ENCODE measurements at regions not wholly inside any gene's neighbourhood (a gene's known extent, or its start where the extent isn't known, plus 50 kb on each side); places are given as distances from the start of the nearest gene placed in this dataset.

DNA sequence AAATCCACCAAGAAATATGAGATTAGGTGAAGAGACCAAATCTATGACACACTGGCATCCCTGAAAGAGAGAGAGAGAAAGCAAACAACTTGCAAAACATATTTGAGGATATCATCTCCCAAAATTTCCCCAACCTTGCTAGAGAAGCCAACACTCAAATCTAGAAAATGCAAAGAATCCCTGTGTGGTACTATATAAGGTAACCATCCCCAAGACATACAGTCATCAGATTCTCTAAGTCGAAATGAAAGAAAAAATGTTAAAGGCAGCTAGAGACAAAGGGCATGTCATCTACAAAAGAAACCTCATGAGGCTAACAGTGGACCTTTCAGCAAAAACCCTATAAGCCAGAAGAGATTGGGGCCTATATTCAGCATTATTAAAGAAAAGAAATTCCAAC lies 622.1 kb upstream of the LMCD1 start:
- DNase-seq (ENCODE audit: insufficient read length, low spot score) (no peak), FAIRE-seq (no peak)
- TF ChIP-seq, protein P1, sequence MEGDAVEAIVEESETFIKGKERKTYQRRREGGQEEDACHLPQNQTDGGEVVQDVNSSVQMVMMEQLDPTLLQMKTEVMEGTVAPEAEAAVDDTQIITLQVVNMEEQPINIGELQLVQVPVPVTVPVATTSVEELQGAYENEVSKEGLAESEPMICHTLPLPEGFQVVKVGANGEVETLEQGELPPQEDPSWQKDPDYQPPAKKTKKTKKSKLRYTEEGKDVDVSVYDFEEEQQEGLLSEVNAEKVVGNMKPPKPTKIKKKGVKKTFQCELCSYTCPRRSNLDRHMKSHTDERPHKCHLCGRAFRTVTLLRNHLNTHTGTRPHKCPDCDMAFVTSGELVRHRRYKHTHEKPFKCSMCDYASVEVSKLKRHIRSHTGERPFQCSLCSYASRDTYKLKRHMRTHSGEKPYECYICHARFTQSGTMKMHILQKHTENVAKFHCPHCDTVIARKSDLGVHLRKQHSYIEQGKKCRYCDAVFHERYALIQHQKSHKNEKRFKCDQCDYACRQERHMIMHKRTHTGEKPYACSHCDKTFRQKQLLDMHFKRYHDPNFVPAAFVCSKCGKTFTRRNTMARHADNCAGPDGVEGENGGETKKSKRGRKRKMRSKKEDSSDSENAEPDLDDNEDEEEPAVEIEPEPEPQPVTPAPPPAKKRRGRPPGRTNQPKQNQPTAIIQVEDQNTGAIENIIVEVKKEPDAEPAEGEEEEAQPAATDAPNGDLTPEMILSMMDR (IDR thresholded peaks at IDR 0.05; ENCODE audit: insufficient read depth, missing control alignments): no peak

DNA sequence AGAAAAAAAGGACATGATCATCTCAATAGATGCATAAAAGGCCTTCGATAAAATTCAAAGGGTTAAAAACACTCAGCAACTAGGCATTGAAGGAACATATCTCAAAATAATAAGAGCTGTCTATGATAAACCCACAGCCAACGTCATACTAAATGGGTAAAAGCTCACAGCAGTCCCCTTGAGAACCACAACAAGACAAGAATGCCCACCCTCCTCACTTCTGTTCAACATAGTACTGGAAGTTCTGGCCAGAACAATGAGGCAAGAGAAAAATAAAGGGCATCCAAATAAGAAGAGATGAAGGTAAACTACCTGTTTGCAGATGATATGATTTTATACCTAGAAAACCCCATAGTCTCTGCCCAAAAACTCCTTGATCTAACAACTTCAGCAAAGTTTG lies 619.7 kb upstream of the LMCD1 start:
- TF ChIP-seq, protein P1 (IDR thresholded peaks at IDR 0.05; ENCODE audit: insufficient read depth, missing control alignments): no peak
- FAIRE-seq: no peak
- DNase-seq (ENCODE audit: insufficient read length, low spot score): no peak

- DNase-seq (ENCODE audit: insufficient read length, low spot score) (no peak), FAIRE-seq (no peak)
- TF ChIP-seq, protein P1 (IDR thresholded peaks at IDR 0.05; ENCODE audit: insufficient read depth, missing control alignments): no peak
Observed at GRCh38 chr3:7897655-7898054, 604.0 kb upstream of the LMCD1 start.

GRCh38 chr3:7913283-7913682 lies 588.3 kb upstream of the LMCD1 start:
- TF ChIP-seq, protein P1 (IDR thresholded peaks at IDR 0.05; ENCODE audit: insufficient read depth, missing control alignments): no peak
- no peak for FAIRE-seq
- no peak for DNase-seq (ENCODE audit: insufficient read length, low spot score)

DNA sequence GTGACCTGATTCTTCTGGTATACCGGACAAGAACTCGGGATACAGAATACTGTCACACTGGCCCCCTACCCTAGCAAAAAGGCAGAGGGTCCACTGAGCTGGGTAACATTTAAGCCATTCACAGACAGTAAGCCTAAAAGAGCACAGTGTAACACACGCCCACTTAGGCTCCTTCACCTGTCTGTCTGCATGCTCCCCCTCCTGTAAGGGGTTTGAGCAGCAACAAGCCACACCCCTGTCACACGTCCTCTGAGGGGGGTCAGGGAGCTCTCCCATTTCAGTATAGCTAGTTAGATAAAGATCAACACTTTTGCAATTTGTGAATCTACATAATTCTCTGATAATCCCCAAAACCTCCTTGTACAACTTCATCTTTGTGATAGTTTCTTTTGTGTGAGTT lies 586.3 kb upstream of the LMCD1 start:
- DNase-seq (ENCODE audit: insufficient read length, low spot score) (no peak), FAIRE-seq (no peak)
- TF ChIP-seq, protein P1 (IDR thresholded peaks at IDR 0.05; ENCODE audit: insufficient read depth, missing control alignments): no peak

DNA sequence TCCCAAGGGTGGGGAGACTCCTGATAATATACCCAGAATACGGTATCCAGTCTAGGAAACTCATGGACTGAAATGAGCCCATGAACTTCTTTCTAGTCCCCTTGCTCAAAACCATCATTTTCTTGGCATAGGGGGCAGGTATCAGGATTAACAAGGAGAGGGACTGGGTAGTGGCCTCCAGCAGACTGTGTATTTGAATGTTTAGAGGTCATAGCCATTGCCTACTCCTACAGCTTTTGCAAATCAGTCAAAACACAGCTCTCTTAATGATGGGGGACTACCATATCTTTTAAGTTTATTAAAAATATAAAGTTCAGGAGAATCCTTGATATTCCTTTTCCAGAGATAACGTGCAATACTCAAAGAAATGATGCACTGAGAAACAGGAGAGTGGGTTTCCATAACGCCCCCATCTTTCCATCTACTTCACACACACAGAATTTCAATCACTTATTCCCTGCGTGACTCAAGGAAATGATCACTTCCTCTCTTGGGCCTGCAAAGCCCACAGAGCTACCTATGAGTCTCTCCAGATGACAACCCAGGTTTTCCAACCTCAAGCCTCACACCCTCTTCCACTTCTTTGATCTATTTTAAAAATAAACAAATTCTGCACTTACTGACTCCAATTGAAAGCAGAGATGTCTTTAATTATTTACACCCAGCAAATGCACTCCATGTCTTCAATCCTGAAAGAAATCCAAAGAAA lies 584.0 kb upstream of the LMCD1 start:
- DNase-seq (ENCODE audit: insufficient read length, low spot score) (no peak), FAIRE-seq (no peak)
- TF ChIP-seq, protein P1 (IDR thresholded peaks at IDR 0.05; ENCODE audit: insufficient read depth, missing control alignments): no peak

DNA sequence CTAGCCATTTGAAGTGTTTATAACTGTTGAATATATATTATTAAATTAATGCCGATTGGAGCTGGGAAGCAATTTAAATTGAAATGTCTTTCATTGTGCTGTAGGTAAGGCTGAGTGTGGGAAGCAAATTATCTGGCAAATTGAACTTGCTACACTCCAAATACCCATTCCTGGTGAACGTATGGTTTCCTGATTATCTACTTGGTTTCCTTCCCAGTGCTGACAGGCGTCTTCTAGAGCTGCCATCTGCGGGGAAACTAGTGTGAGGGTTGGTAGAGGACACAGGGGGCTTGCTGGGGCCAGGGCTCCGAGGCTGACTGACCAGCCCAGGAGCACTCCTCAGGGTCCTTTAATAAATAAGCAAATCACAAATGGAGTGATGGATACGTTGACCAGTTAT lies 581.4 kb upstream of the LMCD1 start:
- FAIRE-seq: no peak
- DNase-seq (ENCODE audit: insufficient read length, low spot score): no peak
- TF ChIP-seq, protein P1 (IDR thresholded peaks at IDR 0.05; ENCODE audit: insufficient read depth, missing control alignments): no peak
